Neural cell (in vitro differentiated cells): ENCODE measurements at regions not wholly inside any gene's neighbourhood (a gene's known extent, or its start where the extent isn't known, plus 50 kb on each side); places are given as distances from the start of the nearest gene placed in this dataset.

Experiments used
- H2AFZ ChIP-seq: fragments of 200-600, 300-800 bp; sonication (generic), shearing (Covaris generic); 2 replicates; pipeline ENCODE4 v1.6.0; 2014; ENCODE audit warnings: low read depth, mild to moderate bottlenecking, antibody characterized with exemption, low read length, moderate library complexity
- H3F3A ChIP-seq: fragments of 200-600 bp; shearing (Covaris generic); 2 replicates; pipeline ENCODE4 v1.6.1; 2016; ENCODE audit warnings: mild to moderate bottlenecking, moderate library complexity, mixed read lengths, antibody characterized with exemption, low read length; ENCODE audit not compliant: insufficient read depth, poor library complexity, severe bottlenecking
- H3K27ac ChIP-seq: fragments of 200-600, 300-800 bp; sonication (generic), shearing (Covaris generic); 2 replicates; pipeline ENCODE4 v1.5.1; 2014; ENCODE audit warnings: mild to moderate bottlenecking, low read length, moderate library complexity
- H3K27me3 ChIP-seq: fragments of 300-800, 200-600 bp; sonication (generic), shearing (Covaris generic); 2 replicates; pipeline ENCODE4 v1.6.0; 2014; ENCODE audit warnings: mild to moderate bottlenecking, low read depth, low read length, moderate library complexity; ENCODE audit not compliant: insufficient read depth
- H3K36me3 ChIP-seq: fragments of 300-800, 200-600 bp; sonication (generic), shearing (Covaris generic); 2 replicates; pipeline ENCODE4 v1.5.1; 2014; ENCODE audit warnings: mild to moderate bottlenecking, antibody characterized with exemption, low read length, moderate library complexity; ENCODE audit not compliant: insufficient read depth
- H3K4me2 ChIP-seq: fragments of 300-800, 200-600 bp; sonication (generic), shearing (Covaris generic); 2 replicates; pipeline ENCODE4 v1.6.0; 2014; ENCODE audit warnings: mild to moderate bottlenecking, low read length
- H3K4me3 ChIP-seq: fragments of 300-800, 200-600 bp; sonication (generic), shearing (Covaris generic); 2 replicates; pipeline ENCODE4 v1.5.1; 2014; ENCODE audit warnings: mild to moderate bottlenecking, low read length, moderate library complexity
- H3K79me2 ChIP-seq: fragments of 200-600 bp; shearing (Covaris generic); replicated peaks from 2 replicates; pipeline ENCODE4 v1.6.0; 2014; ENCODE audit warnings: mild to moderate bottlenecking, low read length, moderate library complexity; ENCODE audit not compliant: insufficient read depth
- H3K9ac ChIP-seq: fragments of 300-800, 200-600 bp; sonication (generic), shearing (Covaris generic); 2 replicates; pipeline ENCODE4 v1.6.1; 2016; ENCODE audit warnings: mild to moderate bottlenecking, low read length, mixed read lengths
- H3K9me2 ChIP-seq: fragments of 200-600 bp; shearing (Covaris generic); 2 replicates; pipeline ENCODE4 v1.6.1; 2016; ENCODE audit warnings: mild to moderate bottlenecking, low read length, mixed read lengths; ENCODE audit not compliant: insufficient read depth
- H3K9me3 ChIP-seq: fragments of 200-600, 300-800 bp; sonication (generic), shearing (Covaris generic); 2 replicates; pipeline ENCODE4 v1.6.1; 2016; ENCODE audit warnings: mild to moderate bottlenecking, mixed run types, low read length, moderate library complexity, mixed read lengths
- H4K20me1 ChIP-seq: fragments of 200-600 bp; shearing (Covaris generic); 2 replicates; pipeline ENCODE4 v1.6.1; 2016; ENCODE audit warnings: mild to moderate bottlenecking, mixed run types; ENCODE audit not compliant: insufficient read depth
- EP300 ChIP-seq: fragments of 450-650 bp; conservative IDR thresholded peaks from 2 replicates; pipeline ENCODE4 v1.6.1; 2014; ENCODE audit warnings: antibody characterized with exemption, mild to moderate bottlenecking, moderate library complexity; ENCODE audit not compliant: poor library complexity, severe bottlenecking
- EZH2 ChIP-seq: fragments of 200-600, 300-800 bp; shearing (Covaris generic), sonication (generic); IDR thresholded peaks from 2 replicates; pipeline ENCODE4 v1.6.1; 2014; ENCODE audit warnings: antibody characterized with exemption, low read length, borderline replicate concordance, mild to moderate bottlenecking; ENCODE audit not compliant: insufficient read depth, poor library complexity, severe bottlenecking
- MXI1 ChIP-seq: fragments of 450-650 bp; conservative IDR thresholded peaks from 2 replicates; pipeline ENCODE4 v1.6.1; 2014; ENCODE audit warnings: antibody characterized with exemption, mild to moderate bottlenecking; ENCODE audit not compliant: poor library complexity, severe bottlenecking
- POLR2AphosphoS5 ChIP-seq: IDR thresholded peaks from 2 replicates; pipeline ENCODE4 v1.6.1; 2012
- RAD21 ChIP-seq: fragments of 450-650 bp; conservative IDR thresholded peaks from 2 replicates; pipeline ENCODE4 v1.6.1; 2014; ENCODE audit warnings: antibody characterized with exemption, mild to moderate bottlenecking, moderate library complexity
- SMC3 ChIP-seq: fragments of 450-650 bp; conservative IDR thresholded peaks from 2 replicates; pipeline ENCODE4 v1.6.1; 2014; ENCODE audit warnings: antibody characterized with exemption, mild to moderate bottlenecking, moderate library complexity; ENCODE audit not compliant: poor library complexity
- TAF1 ChIP-seq: IDR thresholded peaks from 2 replicates; pipeline ENCODE4 v1.6.1; 2012; ENCODE audit warnings: low read depth
- TF ChIP-seq, protein P1 (sequence below): IDR thresholded peaks from 2 replicates; pipeline ENCODE4 v1.6.1; 2012; ENCODE audit warnings: borderline replicate concordance
- TF ChIP-seq, protein P2 (sequence below): fragments of 450-650 bp; IDR thresholded peaks from 2 replicates; pipeline ENCODE4 v1.5.1; 2014; ENCODE audit warnings: antibody characterized with exemption, mild to moderate bottlenecking, moderate library complexity; ENCODE audit not compliant: poor library complexity, severe bottlenecking

- no peaks in the 10 kb centered on the region for H3K9me2 ChIP-seq
- no peak overlapping the region for H3K4me3 ChIP-seq
- H3K9ac ChIP-seq, result no peak overlapping the region
- no peaks in the 10 kb centered on the region for H3K79me2 ChIP-seq
- H4K20me1 ChIP-seq, result no peaks in the 10 kb centered on the region
- no peak overlapping the region for H3K27ac ChIP-seq
- H3K27me3 ChIP-seq, result no peaks in the 10 kb centered on the region
- TF ChIP-seq SMC3, result no peak
- TF ChIP-seq RAD21, result no peak
- no peak for TF ChIP-seq MXI1
- TF ChIP-seq, protein P1, sequence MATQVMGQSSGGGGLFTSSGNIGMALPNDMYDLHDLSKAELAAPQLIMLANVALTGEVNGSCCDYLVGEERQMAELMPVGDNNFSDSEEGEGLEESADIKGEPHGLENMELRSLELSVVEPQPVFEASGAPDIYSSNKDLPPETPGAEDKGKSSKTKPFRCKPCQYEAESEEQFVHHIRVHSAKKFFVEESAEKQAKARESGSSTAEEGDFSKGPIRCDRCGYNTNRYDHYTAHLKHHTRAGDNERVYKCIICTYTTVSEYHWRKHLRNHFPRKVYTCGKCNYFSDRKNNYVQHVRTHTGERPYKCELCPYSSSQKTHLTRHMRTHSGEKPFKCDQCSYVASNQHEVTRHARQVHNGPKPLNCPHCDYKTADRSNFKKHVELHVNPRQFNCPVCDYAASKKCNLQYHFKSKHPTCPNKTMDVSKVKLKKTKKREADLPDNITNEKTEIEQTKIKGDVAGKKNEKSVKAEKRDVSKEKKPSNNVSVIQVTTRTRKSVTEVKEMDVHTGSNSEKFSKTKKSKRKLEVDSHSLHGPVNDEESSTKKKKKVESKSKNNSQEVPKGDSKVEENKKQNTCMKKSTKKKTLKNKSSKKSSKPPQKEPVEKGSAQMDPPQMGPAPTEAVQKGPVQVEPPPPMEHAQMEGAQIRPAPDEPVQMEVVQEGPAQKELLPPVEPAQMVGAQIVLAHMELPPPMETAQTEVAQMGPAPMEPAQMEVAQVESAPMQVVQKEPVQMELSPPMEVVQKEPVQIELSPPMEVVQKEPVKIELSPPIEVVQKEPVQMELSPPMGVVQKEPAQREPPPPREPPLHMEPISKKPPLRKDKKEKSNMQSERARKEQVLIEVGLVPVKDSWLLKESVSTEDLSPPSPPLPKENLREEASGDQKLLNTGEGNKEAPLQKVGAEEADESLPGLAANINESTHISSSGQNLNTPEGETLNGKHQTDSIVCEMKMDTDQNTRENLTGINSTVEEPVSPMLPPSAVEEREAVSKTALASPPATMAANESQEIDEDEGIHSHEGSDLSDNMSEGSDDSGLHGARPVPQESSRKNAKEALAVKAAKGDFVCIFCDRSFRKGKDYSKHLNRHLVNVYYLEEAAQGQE, result no peak
- no peak for TF ChIP-seq TAF1
- TF ChIP-seq, protein P2, sequence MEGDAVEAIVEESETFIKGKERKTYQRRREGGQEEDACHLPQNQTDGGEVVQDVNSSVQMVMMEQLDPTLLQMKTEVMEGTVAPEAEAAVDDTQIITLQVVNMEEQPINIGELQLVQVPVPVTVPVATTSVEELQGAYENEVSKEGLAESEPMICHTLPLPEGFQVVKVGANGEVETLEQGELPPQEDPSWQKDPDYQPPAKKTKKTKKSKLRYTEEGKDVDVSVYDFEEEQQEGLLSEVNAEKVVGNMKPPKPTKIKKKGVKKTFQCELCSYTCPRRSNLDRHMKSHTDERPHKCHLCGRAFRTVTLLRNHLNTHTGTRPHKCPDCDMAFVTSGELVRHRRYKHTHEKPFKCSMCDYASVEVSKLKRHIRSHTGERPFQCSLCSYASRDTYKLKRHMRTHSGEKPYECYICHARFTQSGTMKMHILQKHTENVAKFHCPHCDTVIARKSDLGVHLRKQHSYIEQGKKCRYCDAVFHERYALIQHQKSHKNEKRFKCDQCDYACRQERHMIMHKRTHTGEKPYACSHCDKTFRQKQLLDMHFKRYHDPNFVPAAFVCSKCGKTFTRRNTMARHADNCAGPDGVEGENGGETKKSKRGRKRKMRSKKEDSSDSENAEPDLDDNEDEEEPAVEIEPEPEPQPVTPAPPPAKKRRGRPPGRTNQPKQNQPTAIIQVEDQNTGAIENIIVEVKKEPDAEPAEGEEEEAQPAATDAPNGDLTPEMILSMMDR, result no peak
- no peak overlapping the region for H2AFZ ChIP-seq
- H3K36me3 ChIP-seq, result no peaks in the 10 kb centered on the region
- no peaks in the 10 kb centered on the region for H3F3A ChIP-seq
- H3K9me3 ChIP-seq, result no peaks in the 10 kb centered on the region
- H3K4me2 ChIP-seq, result no peak overlapping the region
These were observed 202.0 kb upstream of the SLC27A6 start for GRCh38 chr5:128763321-128763720.

- Histone ChIP-seq H4K20me1 (no peaks in the 10 kb centered on the region), H3F3A (no peaks in the 10 kb centered on the region), H3K36me3 (no peaks in the 10 kb centered on the region), H3K9ac (no peak overlapping the region), H3K9me3 (no peaks in the 10 kb centered on the region), H3K9me2 (no peaks in the 10 kb centered on the region), H2AFZ (no peak overlapping the region), H3K27me3 (no peaks in the 10 kb centered on the region), H3K27ac (no peak overlapping the region), H3K4me3 (no peak overlapping the region), H3K79me2 (no peaks in the 10 kb centered on the region), H3K4me2 (no peak overlapping the region)
- TF ChIP-seq POLR2AphosphoS5 (no peak), EZH2 (no peak), MXI1 (no peak), RAD21 (no peak), EP300 (no peak), SMC3 (no peak), TAF1 (no peak)
- TF ChIP-seq, protein P1, result no peak
- TF ChIP-seq, protein P2, result no peak
These were observed 200.5 kb upstream of the SLC27A6 start for GRCh38 chr5:128764601-128765310.
